PC-3 (cell line): ENCODE measurements at regions not wholly inside any gene's neighbourhood (a gene's known extent, or its start where the extent isn't known, plus 50 kb on each side); places are given as distances from the start of the nearest gene placed in this dataset.

Experiments
- CTCF ChIP-seq: fragments of 300-600 bp; sonication (generic); conservative IDR thresholded peaks from 2 replicates; pipeline ENCODE4 v1.5.1; 2017; ENCODE audit warnings: antibody characterized with exemption, low read depth, mild to moderate bottlenecking, low read length
- EZH2 ChIP-seq: fragments of 300-600 bp; sonication (generic); IDR thresholded peaks from one replicate; pipeline ENCODE4 v1.6.1; 2017; ENCODE audit warnings: antibody characterized with exemption, mild to moderate bottlenecking, low read length; ENCODE audit not compliant: unreplicated experiment
- EZH2phosphoT487 ChIP-seq: fragments of 300-600 bp; sonication (generic); IDR thresholded peaks from 2 replicates; pipeline ENCODE4 v1.6.1; 2018; ENCODE audit warnings: mild to moderate bottlenecking, antibody characterized with exemption, low read length, borderline replicate concordance

- no peak for TF ChIP-seq CTCF
- TF ChIP-seq EZH2, result no peak
- no peak for TF ChIP-seq EZH2phosphoT487
Measured at GRCh38 chr4:38283724-38284123, 323.5 kb downstream of the PTTG2 start.
